Right lobe of liver (tissue), 4 donors: ENCODE measurements at regions not wholly inside any gene's neighbourhood (a gene's known extent, or its start where the extent isn't known, plus 50 kb on each side); places are given as distances from the start of the nearest gene placed in this dataset.

Experiments
- POLR2A ChIP-seq: fragments of 450-650 bp; IDR thresholded peaks from one replicate; pipeline ENCODE4 v1.6.1; 2017; ENCODE audit warnings: antibody characterized with exemption, mild to moderate bottlenecking
- TF ChIP-seq, protein P1 (sequence below), 4 donors: fragments of 200-600 bp in 3 of 4; fragments of 450-650 bp in 1 of 4; IDR thresholded peaks; one replicate each; pipeline versions ENCODE4 v1.5.1 to v1.8.0; 2016 to 2022; ENCODE audit warnings: antibody characterized with exemption in 4 of 4, mild to moderate bottlenecking in 2 of 4
- donor health status: DM: no; HTN: no; CAD: no.
- donor health status: DM: no; HTN: no; CAD: no.
- donor health status: DM: no; HTN: yes; CAD: no.

DNA sequence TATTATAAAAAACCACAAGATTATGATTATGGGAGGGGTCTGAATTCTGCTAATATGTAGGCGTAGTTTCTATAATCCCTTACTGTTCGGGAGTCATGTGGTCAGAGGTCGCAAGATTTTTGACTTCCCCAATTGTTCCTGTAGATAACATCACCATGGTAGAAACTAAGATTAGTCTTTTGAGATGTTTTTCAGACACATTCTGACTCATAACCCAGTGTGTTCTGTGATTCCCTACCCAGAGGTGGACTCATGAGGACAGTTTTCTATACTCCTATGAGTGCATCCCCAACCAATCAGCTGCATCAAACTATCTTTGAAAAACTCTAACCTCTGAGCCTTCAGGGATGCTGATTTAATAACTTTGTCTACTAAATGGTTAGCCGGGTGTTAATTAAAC lies 175.5 kb downstream of the RFPL4B start:
- TF ChIP-seq, protein P1, sequence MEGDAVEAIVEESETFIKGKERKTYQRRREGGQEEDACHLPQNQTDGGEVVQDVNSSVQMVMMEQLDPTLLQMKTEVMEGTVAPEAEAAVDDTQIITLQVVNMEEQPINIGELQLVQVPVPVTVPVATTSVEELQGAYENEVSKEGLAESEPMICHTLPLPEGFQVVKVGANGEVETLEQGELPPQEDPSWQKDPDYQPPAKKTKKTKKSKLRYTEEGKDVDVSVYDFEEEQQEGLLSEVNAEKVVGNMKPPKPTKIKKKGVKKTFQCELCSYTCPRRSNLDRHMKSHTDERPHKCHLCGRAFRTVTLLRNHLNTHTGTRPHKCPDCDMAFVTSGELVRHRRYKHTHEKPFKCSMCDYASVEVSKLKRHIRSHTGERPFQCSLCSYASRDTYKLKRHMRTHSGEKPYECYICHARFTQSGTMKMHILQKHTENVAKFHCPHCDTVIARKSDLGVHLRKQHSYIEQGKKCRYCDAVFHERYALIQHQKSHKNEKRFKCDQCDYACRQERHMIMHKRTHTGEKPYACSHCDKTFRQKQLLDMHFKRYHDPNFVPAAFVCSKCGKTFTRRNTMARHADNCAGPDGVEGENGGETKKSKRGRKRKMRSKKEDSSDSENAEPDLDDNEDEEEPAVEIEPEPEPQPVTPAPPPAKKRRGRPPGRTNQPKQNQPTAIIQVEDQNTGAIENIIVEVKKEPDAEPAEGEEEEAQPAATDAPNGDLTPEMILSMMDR (IDR thresholded peaks at IDR 0.05), result no peak
- no peak for TF ChIP-seq POLR2A
